ENCODE measurements at regions not wholly inside any gene's neighbourhood (a gene's known extent, or its start where the extent isn't known, plus 50 kb on each side); places are given as distances from the start of the nearest gene placed in this dataset.
"Not testable (repeated sequence)": the region's sequence is repeated elsewhere in the genome, so short reads cannot be mapped to it uniquely, and the experiment has no call there.

- no peak overlapping the region for H3K27ac ChIP-seq
- H3K79me2 ChIP-seq = no peaks in the 10 kb centered on the region
- H3K4me3 ChIP-seq (ENCODE audit: low read depth, low read length) = no peak overlapping the region
- no peak overlapping the region for H2AFZ ChIP-seq
- TF ChIP-seq CTCF (IDR thresholded peaks at IDR 0.05) = no peak
- no peak overlapping the region for H3K4me2 ChIP-seq (ENCODE audit: low read length)
- H3K9ac ChIP-seq = no peak overlapping the region
- H3K36me3 ChIP-seq (ENCODE audit: control insufficient read depth, insufficient read depth, low read length) = no peaks in the 10 kb centered on the region
- no peaks in the 10 kb centered on the region for H3K4me1 ChIP-seq
- H3K27me3 ChIP-seq (ENCODE audit: control insufficient read depth, insufficient read depth, low read length) = no peaks in the 10 kb centered on the region
- H3K9me3 ChIP-seq (ENCODE audit: control insufficient read depth, low read length) = no peaks in the 10 kb centered on the region
Measured at GRCh38 chr12:33223956-33224355, 215.7 kb downstream of the SYT10 start.

GRCh38 chr12:33222357-33222756 lies 217.3 kb downstream of the SYT10 start:
- H3K79me2 ChIP-seq = no peaks in the 10 kb centered on the region
- no peak overlapping the region for H3K9ac ChIP-seq
- H3K4me3 ChIP-seq (ENCODE audit: low read depth, low read length) = no peak overlapping the region
- H3K4me1 ChIP-seq = no peaks in the 10 kb centered on the region
- H3K36me3 ChIP-seq (ENCODE audit: control insufficient read depth, insufficient read depth, low read length) = no peaks in the 10 kb centered on the region
- H3K27me3 ChIP-seq (ENCODE audit: control insufficient read depth, insufficient read depth, low read length) = no peaks in the 10 kb centered on the region
- no peak for TF ChIP-seq CTCF (IDR thresholded peaks at IDR 0.05)
- H3K27ac ChIP-seq = no peak overlapping the region
- no peak overlapping the region for H3K4me2 ChIP-seq (ENCODE audit: low read length)
- H3K9me3 ChIP-seq (ENCODE audit: control insufficient read depth, low read length) = no peaks in the 10 kb centered on the region
- no peak overlapping the region for H2AFZ ChIP-seq

GRCh38 chr12:33205981-33206380 lies 233.6 kb downstream of the SYT10 start:
- H3K27me3 ChIP-seq (ENCODE audit: control insufficient read depth, insufficient read depth, low read length) = no peaks in the 10 kb centered on the region
- no peaks in the 10 kb centered on the region for H3K79me2 ChIP-seq
- no peaks in the 10 kb centered on the region for H3K9me3 ChIP-seq (ENCODE audit: control insufficient read depth, low read length)
- no peaks in the 10 kb centered on the region for H3K4me1 ChIP-seq
- no peak overlapping the region for H3K9ac ChIP-seq
- H3K27ac ChIP-seq = no peak overlapping the region
- H2AFZ ChIP-seq = no peak overlapping the region
- H3K4me3 ChIP-seq (ENCODE audit: low read depth, low read length) = no peak overlapping the region
- H3K36me3 ChIP-seq (ENCODE audit: control insufficient read depth, insufficient read depth, low read length) = no peaks in the 10 kb centered on the region
- no peak for TF ChIP-seq CTCF (IDR thresholded peaks at IDR 0.05)
- H3K4me2 ChIP-seq (ENCODE audit: low read length) = no peak overlapping the region

GRCh38 chr12:33194389-33194788 lies 245.2 kb downstream of the SYT10 start:
- H2AFZ ChIP-seq; H3K9me3 ChIP-seq (ENCODE audit: control insufficient read depth, low read length); H3K4me1 ChIP-seq; H3K27me3 ChIP-seq (ENCODE audit: control insufficient read depth, insufficient read depth, low read length); H3K27ac ChIP-seq; H3K4me2 ChIP-seq (ENCODE audit: low read length); H3K9ac ChIP-seq; H3K79me2 ChIP-seq; H3K36me3 ChIP-seq (ENCODE audit: control insufficient read depth, insufficient read depth, low read length); H3K4me3 ChIP-seq (ENCODE audit: low read depth, low read length): not testable (repeated sequence)

- no peaks in the 10 kb centered on the region for H3K9me3 ChIP-seq (ENCODE audit: control insufficient read depth, low read length)
- no peak overlapping the region for H3K4me2 ChIP-seq (ENCODE audit: low read length)
- H3K4me1 ChIP-seq = no peaks in the 10 kb centered on the region
- no peaks in the 10 kb centered on the region for H3K79me2 ChIP-seq
- no peak for TF ChIP-seq CTCF (IDR thresholded peaks at IDR 0.05)
- H2AFZ ChIP-seq = no peak overlapping the region
- no peak overlapping the region for H3K4me3 ChIP-seq (ENCODE audit: low read depth, low read length)
- H3K27ac ChIP-seq = no peak overlapping the region
- no peak overlapping the region for H3K9ac ChIP-seq
- H3K36me3 ChIP-seq (ENCODE audit: control insufficient read depth, insufficient read depth, low read length) = no peaks in the 10 kb centered on the region
- H3K27me3 ChIP-seq (ENCODE audit: control insufficient read depth, insufficient read depth, low read length) = no peaks in the 10 kb centered on the region
Measured at GRCh38 chr12:33192226-33192625, 247.4 kb downstream of the SYT10 start.

All from parathyroid adenoma (tissue), 2 donors.